PC-9 (cell line): ENCODE measurements at regions not wholly inside any gene's neighbourhood (a gene's known extent, or its start where the extent isn't known, plus 50 kb on each side); places are given as distances from the start of the nearest gene placed in this dataset.

Source experiments
- BruUV-seq: library from RNA; stranded (reverse); fragments of 400-500 nt; replicated peaks from 2 replicates; lab custom pipeline; 2021; lab: Mats Ljungman, UMichigan
- CTCF ChIA-PET: fragments of 300-600 bp; sonication (Branson Sonifier 250); formaldehyde crosslinking; loops from one replicate; lab custom pipeline; 2022; ENCODE audit warnings: antibody characterized with exemption; lab: Charles Lee
- POLR2A ChIA-PET: fragments of 300-600 bp; sonication (Branson Sonifier 250); formaldehyde crosslinking; loops from one replicate; lab custom pipeline; 2022; ENCODE audit warnings: antibody characterized with exemption; ENCODE audit not compliant: unreplicated experiment; lab: Charles Lee
- DNase-seq, 2 experiments: peaks; one replicate each; pipeline versions ENCODE4 v3.0.0 to v3.0.0-alpha.2; 2015 to 2022; ENCODE audit warnings: mixed read lengths in 1 of 2
- H2AFZ ChIP-seq: fragments of 200-600 bp; sonication (generic); 2 replicates; pipeline ENCODE4 v1.8.1; 2017; ENCODE audit warnings: antibody characterized with exemption
- H3F3A ChIP-seq: fragments of 200-600 bp; sonication (generic); 2 replicates; pipeline ENCODE4 v1.8.1; 2017; ENCODE audit warnings: antibody characterized with exemption, mild to moderate bottlenecking, low read depth; ENCODE audit not compliant: insufficient read depth
- H3K27ac ChIP-seq: fragments of 200-600 bp; sonication (generic); 2 replicates; pipeline ENCODE4 v1.6.1; 2016; ENCODE audit warnings: mixed run types
- H3K27me3 ChIP-seq: fragments of 200-600 bp; sonication (generic); 2 replicates; pipeline ENCODE4 v1.6.1; 2016; ENCODE audit warnings: low read depth, mixed run types; ENCODE audit not compliant: insufficient read depth
- H3K36me3 ChIP-seq: fragments of 200-600 bp; sonication (generic); 2 replicates; pipeline ENCODE4 v1.6.1; 2016; ENCODE audit warnings: low read depth, mixed run types
- H3K4me1 ChIP-seq: fragments of 200-600 bp; sonication (generic); replicated peaks from 2 replicates; pipeline ENCODE4 v1.6.1; 2016; ENCODE audit warnings: mixed run types; ENCODE audit not compliant: insufficient read depth
- H3K4me2 ChIP-seq: fragments of 200-600 bp; sonication (generic); 2 replicates; pipeline ENCODE4 v1.6.1; 2017; ENCODE audit warnings: mixed run types
- H3K4me3 ChIP-seq: fragments of 200-600 bp; sonication (generic); 2 replicates; pipeline ENCODE4 v1.6.1; 2016; ENCODE audit warnings: mixed run types
- H3K79me2 ChIP-seq: fragments of 200-600 bp; sonication (generic); 2 replicates; pipeline ENCODE4 v1.6.1; 2017; ENCODE audit warnings: low read depth, mixed run types
- H3K9me2 ChIP-seq: fragments of 200-600 bp; sonication (generic); 2 replicates; pipeline ENCODE4 v1.8.1; 2017; ENCODE audit warnings: mild to moderate bottlenecking; ENCODE audit not compliant: insufficient read depth
- H3K9me3 ChIP-seq: fragments of 200-600 bp; sonication (generic); 2 replicates; pipeline ENCODE4 v1.8.1; 2016; ENCODE audit warnings: low read depth; ENCODE audit not compliant: insufficient read depth
- H4K20me1 ChIP-seq: fragments of 200-600 bp; sonication (generic); 2 replicates; pipeline ENCODE4 v1.8.1; 2017; ENCODE audit not compliant: insufficient read depth
- CTCF ChIP-seq: fragments of 200-600 bp; sonication (generic); conservative IDR thresholded peaks from 2 replicates; pipeline ENCODE4 v1.6.1; 2017; ENCODE audit warnings: mixed run types, antibody characterized with exemption, mild to moderate bottlenecking, moderate library complexity
- EZH2 ChIP-seq: fragments of 200-600 bp; sonication (generic); IDR thresholded peaks from 2 replicates; pipeline ENCODE4 v1.8.0; 2017; ENCODE audit warnings: antibody characterized with exemption, low read depth
- intact Hi-C: fragments of 100-400 bp; cut with micrococcal nuclease; formaldehyde crosslinking; loops from one replicate; pipeline ENCODE4 v1.10.0; 2022; ENCODE audit not compliant: unreplicated experiment

- BruUV-seq, result no TSS peak
- Histone ChIP-seq H3F3A (no peaks in the 10 kb centered on the region), H3K4me2 (no peak overlapping the region), H3K27ac (no peak overlapping the region), H3K36me3 (no peaks in the 10 kb centered on the region), H3K4me1 (no peaks in the 10 kb centered on the region), H2AFZ (no peak overlapping the region), H4K20me1 (no peaks in the 10 kb centered on the region), H3K27me3 (no peaks in the 10 kb centered on the region), H3K9me2 (no peaks in the 10 kb centered on the region; the same call in 1 of the 2 replicates), H3K79me2 (no peaks in the 10 kb centered on the region), H3K9me3 (no peaks in the 10 kb centered on the region), H3K4me3 (no peak overlapping the region)
- TF ChIP-seq CTCF (no peak), EZH2 (no peak)
- DNase-seq, result no peak
- ChIA-PET POLR2A (no interaction called here), CTCF (no interaction called here)
- intact Hi-C loops, result no loop called here
These were observed 155.5 kb upstream of the MGAT4C start for GRCh38 chr12:86411710-86412109.

GRCh38 chr12:86407620-86408208, 151.5 kb upstream of the MGAT4C start:
- H2AFZ ChIP-seq, result no peak overlapping the region
- H3F3A ChIP-seq, result no peaks in the 10 kb centered on the region
- no peaks in the 10 kb centered on the region for H3K9me2 ChIP-seq
- H3K27ac ChIP-seq, result no peak overlapping the region
- ChIA-PET POLR2A (no interaction called here), CTCF (no interaction called here)
- no peaks in the 10 kb centered on the region for H3K27me3 ChIP-seq
- intact Hi-C loops, result no loop called here
- no peaks in the 10 kb centered on the region for H3K4me1 ChIP-seq
- H3K79me2 ChIP-seq, result no peaks in the 10 kb centered on the region
- no peaks in the 10 kb centered on the region for H4K20me1 ChIP-seq
- no peak for DNase-seq
- no peak overlapping the region for H3K4me2 ChIP-seq
- H3K36me3 ChIP-seq, result no peaks in the 10 kb centered on the region
- no TSS peak for BruUV-seq
- TF ChIP-seq EZH2 (no peak), CTCF (no peak)
- no peak overlapping the region for H3K4me3 ChIP-seq
- H3K9me3 ChIP-seq, result no peaks in the 10 kb centered on the region

- Histone ChIP-seq H3K79me2 (no peaks in the 10 kb centered on the region), H3K9me2 (no peaks in the 10 kb centered on the region), H3K9me3 (no peaks in the 10 kb centered on the region), H2AFZ (no peak overlapping the region), H3K27ac (no peak overlapping the region), H3K4me1 (no peaks in the 10 kb centered on the region), H3K36me3 (no peaks in the 10 kb centered on the region), H4K20me1 (no peaks in the 10 kb centered on the region), H3K4me2 (no peak overlapping the region), H3F3A (no peaks in the 10 kb centered on the region), H3K27me3 (no peaks in the 10 kb centered on the region), H3K4me3 (no peak overlapping the region)
- TF ChIP-seq EZH2, result no peak
- no peak for TF ChIP-seq CTCF
- POLR2A ChIA-PET, result no interaction called here
- DNase-seq, result no peak
- intact Hi-C loops, result no loop called here
- CTCF ChIA-PET, result no interaction called here
- no TSS peak for BruUV-seq
These were observed 133.8 kb upstream of the MGAT4C start for GRCh38 chr12:86389949-86390348.
